KOPT-K1 (cell line): ENCODE measurements at regions not wholly inside any gene's neighbourhood (a gene's known extent, or its start where the extent isn't known, plus 50 kb on each side); places are given as distances from the start of the nearest gene placed in this dataset.

Source experiments
- H3K27ac ChIP-seq: fragments of 200-600 bp; sonication (generic); 2 replicates; pipeline ENCODE4 v1.5.1; 2016; ENCODE audit warnings: antibody characterized with exemption, mild to moderate bottlenecking, low read depth, low read length; ENCODE audit not compliant: poor library complexity, severe bottlenecking
- H3K36me3 ChIP-seq: fragments of 200-600 bp; sonication (generic); 2 replicates; pipeline ENCODE4 v1.5.1; 2017; ENCODE audit warnings: antibody characterized with exemption, mild to moderate bottlenecking, low read length, moderate library complexity; ENCODE audit not compliant: insufficient read depth
- H3K9me3 ChIP-seq: fragments of 200-600 bp; sonication (generic); 2 replicates; pipeline ENCODE4 v1.5.1; 2017; ENCODE audit warnings: antibody characterized with exemption, low read length, mild to moderate bottlenecking; ENCODE audit not compliant: insufficient read depth, poor library complexity, severe bottlenecking

DNA sequence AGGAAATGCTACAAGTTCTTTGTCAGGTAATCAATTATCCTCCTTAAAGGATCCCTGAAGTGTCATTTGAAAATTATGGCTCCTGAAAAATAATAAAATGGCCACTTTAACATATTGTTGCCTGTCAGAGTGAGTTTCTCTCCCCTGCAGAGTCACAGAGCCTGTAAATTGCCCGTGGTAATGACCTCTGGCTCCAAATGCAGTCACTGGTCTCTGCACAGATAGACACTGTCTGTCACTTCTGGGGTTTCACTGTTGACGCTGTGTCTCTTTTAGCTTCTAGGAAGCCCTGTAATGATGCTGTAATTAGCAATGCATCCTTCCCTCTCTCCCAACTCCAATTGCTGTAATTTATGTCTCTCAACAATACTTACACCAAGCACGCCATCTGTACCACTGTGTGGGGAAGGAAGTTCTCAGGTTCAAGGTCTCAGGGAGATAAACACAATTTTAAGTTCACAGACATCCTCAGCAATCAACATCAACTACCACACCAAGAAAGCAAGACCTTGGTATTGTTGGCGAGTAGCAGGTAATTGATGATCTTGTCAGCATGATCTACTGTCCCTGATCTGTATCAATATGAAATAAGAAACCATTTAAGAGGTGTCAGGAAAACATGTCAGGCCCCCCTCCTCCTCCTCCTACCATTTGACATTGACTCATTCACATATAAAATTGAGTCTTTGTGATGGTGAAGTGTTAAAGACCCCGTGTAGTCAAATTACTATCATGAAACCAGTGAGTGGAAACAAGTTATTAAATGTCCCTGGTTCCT, 91.2 kb upstream of the SULF2 start:
- Histone ChIP-seq H3K9me3 (no peaks in the 10 kb centered on the region), H3K36me3 (no peaks in the 10 kb centered on the region)

DNA sequence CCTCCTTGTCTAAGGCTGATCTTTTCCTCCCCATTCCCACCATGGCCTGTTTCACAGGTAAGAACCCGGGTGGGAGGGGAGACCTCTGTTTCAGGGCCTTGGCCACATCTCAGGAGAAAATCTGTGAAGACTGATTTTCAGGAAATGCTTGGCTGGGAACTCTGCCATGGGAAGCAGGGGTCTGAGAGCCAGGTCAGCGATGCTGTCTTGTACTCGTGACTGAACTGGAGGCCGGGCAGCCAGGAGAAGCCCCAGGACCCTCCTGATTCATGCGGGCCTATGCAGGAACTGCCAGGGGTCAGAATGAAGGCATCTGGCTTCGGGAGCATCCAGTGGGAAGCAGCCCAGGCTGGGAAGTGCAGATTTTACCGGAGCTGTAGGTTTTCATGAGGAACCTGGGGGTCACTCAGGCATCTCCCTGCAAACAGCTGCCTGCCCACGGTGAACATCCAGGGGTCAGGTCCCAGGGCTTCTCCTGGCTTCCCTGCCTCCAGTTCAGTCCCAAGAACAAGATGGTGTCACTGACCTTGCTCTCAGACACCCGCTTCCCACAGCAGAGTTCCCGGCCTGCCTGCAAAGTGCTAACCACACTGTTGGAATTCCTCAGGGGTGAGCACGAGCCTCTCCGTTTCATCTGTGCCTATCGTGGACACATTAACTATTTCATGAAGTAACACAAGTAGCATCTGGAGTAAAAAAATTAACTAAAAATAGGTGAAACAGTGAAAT, 90.2 kb upstream of the SULF2 start:
- Histone ChIP-seq H3K9me3 (no peaks in the 10 kb centered on the region), H3K27ac (no peak overlapping the region), H3K36me3 (no peaks in the 10 kb centered on the region)

More for the DNA sequence above, 91.2 kb upstream of the SULF2 start:
- H3K27ac ChIP-seq = no peak overlapping the region

DNA sequence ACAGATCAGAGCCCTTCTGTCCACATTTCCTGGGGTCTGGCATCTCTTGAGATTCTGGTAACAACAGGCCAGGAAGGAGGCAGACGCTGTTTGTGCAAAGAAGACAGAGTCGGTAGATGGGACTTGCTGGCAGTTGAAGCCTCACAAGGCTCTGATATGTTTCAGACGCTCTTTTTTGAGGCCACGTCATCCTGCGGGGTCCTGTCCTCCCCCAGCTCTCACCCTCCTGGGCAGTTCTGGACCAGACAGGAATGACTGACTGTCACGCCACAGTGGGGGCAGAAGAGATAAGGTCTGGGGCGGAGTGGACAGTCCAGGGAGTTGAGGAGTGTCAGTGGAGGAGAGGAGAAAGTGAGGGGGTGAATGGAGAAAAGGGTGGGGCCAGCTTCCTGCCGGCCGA, 87.1 kb upstream of the SULF2 start:
- Histone ChIP-seq H3K9me3 (no peaks in the 10 kb centered on the region), H3K36me3 (no peaks in the 10 kb centered on the region), H3K27ac (no peak overlapping the region)

DNA sequence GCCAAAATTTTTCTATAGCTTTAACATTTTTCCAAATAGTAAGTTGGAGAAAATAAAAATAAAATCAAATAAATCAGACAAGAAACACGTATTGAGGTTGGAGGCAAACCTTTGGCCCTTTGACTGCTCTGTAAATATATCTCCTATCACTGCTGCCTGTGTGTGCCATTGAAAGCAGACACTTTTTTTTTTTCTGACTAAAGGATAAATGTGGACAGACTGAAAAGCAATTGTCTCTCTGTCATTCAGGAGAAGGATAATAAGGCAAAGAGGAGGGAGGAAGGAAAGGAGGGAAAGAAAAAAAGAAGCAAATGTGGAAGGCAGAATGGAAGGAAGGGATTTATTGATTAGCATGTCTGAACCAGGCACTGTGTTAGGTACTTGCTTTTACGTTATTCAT, 85.2 kb upstream of the SULF2 start:
- no peaks in the 10 kb centered on the region for H3K36me3 ChIP-seq
- no peak overlapping the region for H3K27ac ChIP-seq
- no peaks in the 10 kb centered on the region for H3K9me3 ChIP-seq

DNA sequence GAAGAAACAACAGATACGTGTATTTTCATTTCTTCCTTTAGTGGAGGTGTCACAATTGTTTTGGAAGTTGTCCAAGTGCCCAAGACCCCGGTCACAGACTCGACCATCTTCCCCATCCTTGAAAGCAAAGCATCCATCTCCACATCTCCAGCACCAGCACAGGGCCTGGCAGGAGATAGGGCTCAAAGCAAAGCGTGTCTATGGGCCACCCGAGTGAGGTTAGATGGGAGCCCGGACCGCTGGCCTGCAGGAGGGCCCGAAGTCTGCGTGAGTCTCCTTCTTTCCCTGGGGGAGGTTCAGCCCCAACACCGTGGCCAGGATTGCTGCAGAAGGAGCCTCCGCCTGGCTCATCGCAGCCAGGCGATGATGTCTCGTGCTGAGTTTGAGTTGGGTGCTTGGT, 83.5 kb upstream of the SULF2 start:
- no peak overlapping the region for H3K27ac ChIP-seq
- H3K36me3 ChIP-seq = no peaks in the 10 kb centered on the region
- H3K9me3 ChIP-seq = no peaks in the 10 kb centered on the region

DNA sequence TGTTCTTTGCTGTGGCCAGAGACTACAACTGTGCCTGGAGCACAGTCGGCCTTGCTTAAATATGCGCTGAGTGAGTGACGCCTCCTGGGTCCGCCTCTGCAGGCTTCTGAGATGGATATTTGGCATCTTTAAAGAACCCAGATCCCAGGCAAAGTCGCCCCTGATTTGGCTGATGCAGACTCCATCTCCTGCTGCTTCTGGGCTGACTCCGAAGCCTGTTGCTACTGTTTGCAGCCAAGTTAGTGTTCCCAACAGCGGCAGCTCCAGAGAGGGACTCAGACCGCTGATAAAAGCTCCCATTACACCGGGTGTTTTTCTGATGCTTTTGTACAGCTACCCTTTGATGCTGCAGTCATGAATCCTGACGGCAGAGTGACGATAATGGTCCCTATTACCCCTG, 83.0 kb upstream of the SULF2 start:
- Histone ChIP-seq H3K9me3 (peaks cover under 1% of the 10 kb centered on the region), H3K36me3 (no peaks in the 10 kb centered on the region), H3K27ac (no peak overlapping the region)

DNA sequence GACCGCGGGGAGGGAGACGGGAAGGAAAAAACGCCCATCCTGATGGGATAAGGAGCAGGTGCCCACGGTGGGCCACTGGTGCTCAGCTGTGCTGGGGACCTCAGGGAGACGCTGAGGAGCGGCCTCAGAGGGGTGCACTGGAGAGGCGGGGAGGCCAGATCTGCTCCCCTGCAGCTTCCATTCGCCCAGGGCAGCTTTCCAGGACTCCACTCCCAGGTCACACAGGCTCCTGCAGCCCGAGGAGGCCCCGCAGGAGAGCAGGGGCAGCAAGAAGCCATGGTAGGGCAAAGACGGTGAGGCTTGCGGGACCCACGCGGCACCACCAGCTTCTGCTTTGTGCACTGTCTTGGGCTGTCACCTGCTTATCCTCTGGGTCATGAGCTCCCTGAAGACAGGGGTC, 82.5 kb upstream of the SULF2 start:
- H3K27ac ChIP-seq = no peak overlapping the region
- no peaks in the 10 kb centered on the region for H3K36me3 ChIP-seq
- H3K9me3 ChIP-seq = peaks cover 5% of the 10 kb centered on the region

DNA sequence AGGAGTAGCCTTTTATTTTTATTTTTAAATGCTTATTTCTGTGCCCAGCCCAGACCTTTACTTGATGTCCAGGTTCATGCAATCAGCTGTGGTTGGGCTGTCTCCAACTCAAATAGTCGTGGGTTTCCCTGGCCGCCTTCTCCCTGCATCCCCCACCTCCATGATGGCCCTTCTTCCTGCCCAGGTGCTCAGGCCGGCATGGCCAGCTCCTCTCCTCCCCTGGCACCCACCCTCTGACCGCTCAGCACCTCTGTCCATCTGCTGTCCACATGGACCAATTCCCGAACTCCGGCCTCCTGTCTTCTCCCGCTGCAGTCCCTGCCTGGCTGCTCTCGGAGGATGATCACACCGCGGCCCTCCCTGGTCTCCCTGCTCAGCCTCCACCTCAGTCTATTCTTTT, 81.2 kb upstream of the SULF2 start:
- H3K27ac ChIP-seq = no peak overlapping the region
- no peaks in the 10 kb centered on the region for H3K36me3 ChIP-seq

DNA sequence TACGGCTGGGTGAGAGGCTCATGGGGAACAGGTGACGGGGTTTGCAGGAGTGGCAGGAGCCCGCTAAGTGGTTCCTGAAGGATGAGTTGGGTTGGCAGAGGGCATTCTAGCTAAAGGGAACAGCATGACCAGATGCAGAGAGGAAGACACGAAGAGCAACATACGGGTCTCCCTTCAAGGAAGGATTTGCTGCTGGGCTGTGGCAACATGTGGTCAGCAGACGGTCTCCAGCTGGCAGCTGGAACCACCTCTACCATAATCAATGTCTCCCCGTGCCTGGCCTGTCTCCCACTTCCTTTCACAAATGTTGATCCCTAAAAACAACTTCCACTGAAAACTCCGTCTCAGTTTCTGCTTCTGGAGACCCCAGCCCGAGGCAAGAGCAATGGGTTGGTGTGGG, 80.6 kb upstream of the SULF2 start:
- peaks cover 10% of the 10 kb centered on the region for H3K9me3 ChIP-seq
- no peak overlapping the region for H3K27ac ChIP-seq
- no peaks in the 10 kb centered on the region for H3K36me3 ChIP-seq

More for the DNA sequence above, 81.2 kb upstream of the SULF2 start:
- H3K9me3 ChIP-seq = peaks cover 10% of the 10 kb centered on the region

DNA sequence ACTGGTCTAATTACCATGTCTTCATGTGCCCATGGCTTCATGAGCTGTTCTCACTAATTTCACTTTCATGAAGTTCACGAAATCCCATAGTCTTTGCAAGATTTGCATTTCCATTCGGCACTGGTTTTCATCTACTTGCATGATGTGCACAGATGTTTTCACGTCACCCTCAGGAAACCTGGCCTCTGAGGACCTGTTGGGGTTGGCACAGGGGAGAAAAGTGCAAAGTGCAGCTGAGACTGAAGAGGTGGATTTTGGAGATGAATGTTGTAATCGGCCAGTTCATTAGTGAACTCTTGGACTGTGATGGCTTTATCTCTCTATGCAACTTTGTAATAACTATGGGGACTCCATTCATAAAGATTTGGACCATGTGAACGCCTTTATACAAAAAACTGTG, 80.2 kb upstream of the SULF2 start:
- H3K27ac ChIP-seq = no peak overlapping the region
- H3K36me3 ChIP-seq = no peaks in the 10 kb centered on the region
- peaks cover 10% of the 10 kb centered on the region for H3K9me3 ChIP-seq

DNA sequence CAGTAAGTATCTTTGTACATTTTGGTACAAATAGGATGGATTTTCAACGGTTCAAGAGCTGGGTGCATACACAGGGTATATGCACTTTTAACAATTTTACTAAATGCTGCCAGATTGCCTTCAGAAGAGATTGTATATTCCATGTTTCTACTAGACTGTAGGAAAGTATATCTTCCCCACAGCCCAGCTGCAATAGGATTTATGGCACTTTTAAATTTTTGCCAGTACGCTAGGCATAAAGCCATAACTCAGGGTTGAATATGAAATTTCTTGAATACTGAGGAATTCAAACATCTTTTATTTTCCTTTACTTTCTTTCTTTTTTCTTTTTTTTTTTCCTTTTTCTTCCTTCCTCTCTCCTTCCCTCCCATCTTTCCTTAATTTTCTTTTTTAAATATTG, 78.7 kb upstream of the SULF2 start:
- Histone ChIP-seq H3K27ac (no peak overlapping the region), H3K36me3 (no peaks in the 10 kb centered on the region), H3K9me3 (peaks cover 10% of the 10 kb centered on the region)

DNA sequence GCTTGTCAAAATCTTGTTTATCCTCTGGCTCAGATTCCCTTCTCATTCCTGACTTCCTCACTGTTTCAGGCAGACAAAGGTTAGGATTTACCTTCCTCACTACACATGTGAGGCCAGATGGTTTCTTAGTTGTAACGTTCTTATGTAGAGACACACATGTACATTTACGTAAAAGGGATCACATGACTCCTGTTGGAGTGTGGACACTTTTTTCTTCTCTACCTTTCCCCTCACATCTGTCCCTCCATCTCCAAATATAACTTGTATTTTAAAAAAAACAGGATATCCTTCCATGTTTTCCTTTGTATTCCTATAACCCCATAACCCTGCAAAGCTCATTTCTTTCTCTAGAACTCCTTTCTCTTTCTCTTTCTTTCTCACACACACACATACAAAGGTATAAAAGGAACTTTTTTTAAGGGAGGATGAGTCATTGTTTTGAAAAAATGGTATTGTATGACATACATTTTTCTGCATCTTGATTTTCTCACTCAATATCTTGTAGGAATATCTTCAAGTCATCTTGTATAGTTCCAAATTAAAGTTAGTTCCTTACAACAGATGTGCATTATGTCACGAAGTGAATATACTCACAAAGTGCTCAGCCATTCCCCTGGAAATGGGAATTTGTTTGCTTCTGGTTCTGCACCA, 78.2 kb upstream of the SULF2 start:
- peaks cover 10% of the 10 kb centered on the region for H3K9me3 ChIP-seq
- H3K36me3 ChIP-seq = no peaks in the 10 kb centered on the region
- H3K27ac ChIP-seq = no peak overlapping the region

DNA sequence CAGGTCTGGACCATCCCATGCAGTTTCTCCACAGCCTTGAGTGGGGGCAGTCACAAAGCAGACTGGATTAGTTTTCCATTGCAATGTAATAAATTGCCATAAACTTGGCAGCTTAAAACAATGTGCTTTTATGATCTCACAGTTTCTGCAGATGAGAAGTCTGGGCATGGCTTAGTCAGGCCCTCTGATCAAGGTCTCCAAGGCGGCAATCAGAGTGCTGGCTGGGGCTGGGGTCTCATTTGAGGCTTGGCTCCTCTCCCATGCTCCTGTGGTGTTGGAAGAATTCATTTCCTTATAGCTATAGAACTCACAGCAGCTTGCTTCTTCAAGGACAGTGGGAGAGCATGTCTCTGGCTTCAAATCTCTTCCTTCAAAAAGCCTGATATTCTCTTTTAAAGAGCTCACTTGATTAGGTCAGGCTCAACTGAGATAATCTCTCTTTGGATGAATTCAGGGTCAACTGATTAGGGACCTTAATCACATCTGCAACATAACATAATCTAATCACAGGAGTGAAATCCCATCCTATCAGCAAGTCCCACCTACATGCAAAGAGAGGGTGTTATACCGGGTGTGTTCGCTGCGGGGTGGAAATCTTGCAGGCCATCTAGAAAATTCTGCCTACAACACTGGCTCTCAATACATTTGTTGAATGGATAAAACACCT, 77.4 kb upstream of the SULF2 start:
- Histone ChIP-seq H3K36me3 (no peaks in the 10 kb centered on the region), H3K9me3 (peaks cover 10% of the 10 kb centered on the region), H3K27ac (no peak overlapping the region)

DNA sequence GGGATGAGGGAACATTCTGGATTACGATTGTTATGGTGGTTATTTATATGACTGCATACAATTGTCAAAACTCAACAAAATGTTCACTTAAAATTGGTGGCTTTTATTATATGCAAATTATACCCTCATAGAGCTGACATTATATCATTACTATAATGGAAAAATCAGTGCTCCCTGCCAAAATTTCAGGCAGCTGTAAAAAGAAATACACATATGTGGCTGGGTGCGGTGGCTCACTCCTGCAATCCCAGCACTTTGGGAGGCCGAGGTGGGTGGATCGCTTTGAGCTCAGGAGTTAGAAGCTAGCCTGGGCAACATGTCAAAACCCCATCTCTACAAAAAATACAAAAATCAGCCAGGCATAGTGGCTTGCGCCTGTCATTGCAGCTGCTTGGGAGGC, 75.8 kb upstream of the SULF2 start:
- H3K36me3 ChIP-seq = no peaks in the 10 kb centered on the region
- no peak overlapping the region for H3K27ac ChIP-seq

More for the DNA sequence above, 75.8 kb upstream of the SULF2 start:
- peaks cover 10% of the 10 kb centered on the region for H3K9me3 ChIP-seq
